ENCODE measurements at regions not wholly inside any gene's neighbourhood (a gene's known extent, or its start where the extent isn't known, plus 50 kb on each side); places are given as distances from the start of the nearest gene placed in this dataset.

DNA sequence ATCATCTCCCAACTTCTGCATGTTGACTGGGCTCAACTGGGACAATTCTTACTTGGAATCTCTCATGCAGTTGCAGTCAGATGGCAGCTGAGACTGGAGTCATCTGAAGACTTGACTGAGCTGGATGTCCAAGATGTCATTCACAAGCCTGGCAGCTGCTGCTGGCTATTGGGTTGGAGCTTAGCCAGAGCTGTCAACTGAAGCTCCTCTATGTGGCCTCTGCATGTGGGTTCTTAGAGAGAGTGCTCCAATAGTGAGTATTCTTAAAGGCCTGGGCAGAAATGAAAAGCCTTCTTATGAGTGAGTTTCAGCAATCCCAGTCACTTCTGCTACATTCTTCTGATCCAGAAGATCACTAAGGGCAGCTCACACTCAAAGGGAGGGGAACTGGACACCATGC lies 440.9 kb downstream of the LRIG3 start:
- TF ChIP-seq, protein P1, sequence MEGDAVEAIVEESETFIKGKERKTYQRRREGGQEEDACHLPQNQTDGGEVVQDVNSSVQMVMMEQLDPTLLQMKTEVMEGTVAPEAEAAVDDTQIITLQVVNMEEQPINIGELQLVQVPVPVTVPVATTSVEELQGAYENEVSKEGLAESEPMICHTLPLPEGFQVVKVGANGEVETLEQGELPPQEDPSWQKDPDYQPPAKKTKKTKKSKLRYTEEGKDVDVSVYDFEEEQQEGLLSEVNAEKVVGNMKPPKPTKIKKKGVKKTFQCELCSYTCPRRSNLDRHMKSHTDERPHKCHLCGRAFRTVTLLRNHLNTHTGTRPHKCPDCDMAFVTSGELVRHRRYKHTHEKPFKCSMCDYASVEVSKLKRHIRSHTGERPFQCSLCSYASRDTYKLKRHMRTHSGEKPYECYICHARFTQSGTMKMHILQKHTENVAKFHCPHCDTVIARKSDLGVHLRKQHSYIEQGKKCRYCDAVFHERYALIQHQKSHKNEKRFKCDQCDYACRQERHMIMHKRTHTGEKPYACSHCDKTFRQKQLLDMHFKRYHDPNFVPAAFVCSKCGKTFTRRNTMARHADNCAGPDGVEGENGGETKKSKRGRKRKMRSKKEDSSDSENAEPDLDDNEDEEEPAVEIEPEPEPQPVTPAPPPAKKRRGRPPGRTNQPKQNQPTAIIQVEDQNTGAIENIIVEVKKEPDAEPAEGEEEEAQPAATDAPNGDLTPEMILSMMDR (IDR thresholded peaks at IDR 0.05; ENCODE audit: insufficient read depth, low read depth, low read length), result no peak
- no peaks in the 10 kb centered on the region for H3K27me3 ChIP-seq (ENCODE audit: control insufficient read depth, insufficient read depth, low read length)
- DNase-seq (ENCODE audit: low read depth), result no peak
- no peak overlapping the region for H3K4me3 ChIP-seq (ENCODE audit: low read depth, low read length)
- ChIA-PET POLR2A (interaction anchor here (0.6 kb wide), 1 partner anchor 20 kb away, joined by 3 read pairs; no protein-coding TSS in a partner anchor), CTCF (no interaction called here)
- H3K36me3 ChIP-seq (ENCODE audit: control insufficient read depth, insufficient read depth, low read length), result no peaks in the 10 kb centered on the region

DNA sequence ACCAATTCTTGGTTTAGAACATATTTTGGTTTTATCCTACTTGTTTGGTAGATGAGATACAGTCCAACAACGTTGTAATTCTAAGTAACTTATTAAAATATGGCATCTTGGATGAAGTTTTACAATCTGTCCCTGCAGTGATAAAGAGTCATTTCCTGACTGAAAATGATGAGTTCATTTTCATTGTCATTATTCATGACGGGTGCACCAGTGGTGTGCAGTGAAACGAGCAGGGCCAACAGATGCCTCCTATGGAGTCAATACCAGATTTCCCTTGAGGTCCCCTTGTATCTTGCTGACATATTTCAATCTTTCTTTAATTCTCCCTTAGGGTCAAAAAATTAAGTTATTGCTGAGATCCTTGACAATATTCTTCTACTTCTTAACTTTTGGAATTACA lies 438.5 kb downstream of the LRIG3 start:
- no peak for DNase-seq (ENCODE audit: low read depth)
- TF ChIP-seq, protein P1 (IDR thresholded peaks at IDR 0.05; ENCODE audit: insufficient read depth, low read depth, low read length), result no peak
- H3K27me3 ChIP-seq (ENCODE audit: control insufficient read depth, insufficient read depth, low read length), result no peaks in the 10 kb centered on the region
- CTCF ChIA-PET, result interaction anchor here (1.0 kb wide), 1 partner anchor 49 kb away, joined by 4 read pairs; no protein-coding TSS in a partner anchor
- H3K36me3 ChIP-seq (ENCODE audit: control insufficient read depth, insufficient read depth, low read length), result no peaks in the 10 kb centered on the region
- POLR2A ChIA-PET, result no interaction called here
- no peak overlapping the region for H3K4me3 ChIP-seq (ENCODE audit: low read depth, low read length)

DNA sequence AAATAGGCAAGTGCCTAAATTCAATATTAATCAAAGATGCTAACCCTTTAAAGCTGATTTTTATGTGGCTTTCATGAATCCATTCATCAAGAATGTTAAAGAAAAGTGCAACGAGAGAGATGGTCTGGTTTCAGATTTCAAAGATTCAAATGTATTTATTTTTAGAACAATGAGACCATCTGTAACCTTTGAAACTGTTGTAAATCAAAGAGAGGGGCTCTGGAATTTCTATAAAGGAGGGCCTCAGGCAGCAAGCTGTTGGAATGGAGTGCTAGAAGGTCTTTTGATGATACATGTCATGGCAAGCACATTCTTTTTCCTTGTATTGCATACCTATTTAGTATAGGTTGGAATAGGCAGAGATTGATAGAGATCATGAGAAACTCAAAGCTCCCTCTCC lies 433.0 kb downstream of the LRIG3 start:
- ChIA-PET CTCF (interaction anchor here (1.4 kb wide), 1 partner anchor 9 kb away, joined by 7 read pairs; no protein-coding TSS in a partner anchor), POLR2A (interaction anchor here (0.7 kb wide), 1 partner anchor 128 kb away, joined by 5 read pairs; no protein-coding TSS in a partner anchor)
- Histone ChIP-seq H3K27me3 (ENCODE audit: control insufficient read depth, insufficient read depth, low read length) (no peaks in the 10 kb centered on the region), H3K36me3 (ENCODE audit: control insufficient read depth, insufficient read depth, low read length) (no peaks in the 10 kb centered on the region), H3K4me3 (ENCODE audit: low read depth, low read length) (no peak overlapping the region)
- DNase-seq (ENCODE audit: low read depth), result no peak
- TF ChIP-seq, protein P1 (IDR thresholded peaks at IDR 0.05; ENCODE audit: insufficient read depth, low read depth, low read length), result no peak

DNA sequence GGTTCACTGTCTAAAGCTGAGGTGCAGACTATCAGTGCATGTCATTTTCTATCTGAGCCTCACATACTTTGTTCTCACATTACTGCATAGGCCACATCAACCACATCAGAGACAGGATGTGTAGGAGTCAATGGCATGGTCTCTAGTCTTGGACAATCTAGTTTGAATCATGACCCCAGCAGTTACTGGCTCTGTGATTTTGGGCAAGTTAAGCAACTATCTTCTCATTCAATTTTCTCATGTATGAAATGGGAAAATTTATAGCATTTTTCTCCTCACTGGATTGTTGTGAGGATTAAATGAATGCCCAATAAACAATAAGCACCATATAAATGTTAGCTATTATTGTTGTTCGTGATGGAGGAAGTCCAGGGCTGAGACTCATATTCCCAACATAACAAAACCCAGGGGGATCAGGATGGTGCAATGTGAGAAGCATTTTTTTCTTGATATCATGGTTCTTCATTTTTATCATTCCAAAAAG lies 432.6 kb downstream of the LRIG3 start:
- Histone ChIP-seq H3K36me3 (ENCODE audit: control insufficient read depth, insufficient read depth, low read length) (no peaks in the 10 kb centered on the region), H3K27me3 (ENCODE audit: control insufficient read depth, insufficient read depth, low read length) (no peaks in the 10 kb centered on the region), H3K4me3 (ENCODE audit: low read depth, low read length) (no peak overlapping the region)
- ChIA-PET POLR2A (no interaction called here), CTCF (interaction anchor here (1.4 kb wide), 1 partner anchor 9 kb away, joined by 7 read pairs; no protein-coding TSS in a partner anchor)
- TF ChIP-seq, protein P1 (IDR thresholded peaks at IDR 0.05; ENCODE audit: insufficient read depth, low read depth, low read length), result no peak
- DNase-seq (ENCODE audit: low read depth), result peak; percentile 85

DNA sequence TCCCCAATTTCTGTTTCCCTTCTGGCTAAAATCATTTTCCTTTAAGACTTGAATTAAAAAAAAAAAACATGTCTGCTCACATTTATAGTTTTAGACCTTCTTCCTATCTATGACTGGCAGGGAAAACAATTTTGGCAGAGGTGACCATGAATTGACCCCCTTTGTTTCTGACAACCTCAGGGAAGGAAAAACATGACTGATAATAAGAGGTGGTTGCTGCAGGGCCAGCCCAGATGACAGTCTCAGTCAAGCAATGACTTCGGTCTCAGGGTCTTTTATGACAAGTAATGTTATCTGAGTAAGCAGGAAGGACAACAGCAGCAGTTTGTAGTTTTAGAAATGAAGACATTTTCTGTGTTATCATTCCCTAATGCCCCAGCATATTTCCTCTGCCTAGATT lies 430.9 kb downstream of the LRIG3 start:
- CTCF ChIA-PET, result no interaction called here
- Histone ChIP-seq H3K36me3 (ENCODE audit: control insufficient read depth, insufficient read depth, low read length) (no peaks in the 10 kb centered on the region), H3K27me3 (ENCODE audit: control insufficient read depth, insufficient read depth, low read length) (no peaks in the 10 kb centered on the region), H3K4me3 (ENCODE audit: low read depth, low read length) (no peak overlapping the region)
- TF ChIP-seq, protein P1 (IDR thresholded peaks at IDR 0.05; ENCODE audit: insufficient read depth, low read depth, low read length), result no peak
- POLR2A ChIA-PET, result no interaction called here
- DNase-seq (ENCODE audit: low read depth), result no peak
